ENCODE measurements at regions not wholly inside any gene's neighbourhood (a gene's known extent, or its start where the extent isn't known, plus 50 kb on each side); places are given as distances from the start of the nearest gene placed in this dataset.

DNA sequence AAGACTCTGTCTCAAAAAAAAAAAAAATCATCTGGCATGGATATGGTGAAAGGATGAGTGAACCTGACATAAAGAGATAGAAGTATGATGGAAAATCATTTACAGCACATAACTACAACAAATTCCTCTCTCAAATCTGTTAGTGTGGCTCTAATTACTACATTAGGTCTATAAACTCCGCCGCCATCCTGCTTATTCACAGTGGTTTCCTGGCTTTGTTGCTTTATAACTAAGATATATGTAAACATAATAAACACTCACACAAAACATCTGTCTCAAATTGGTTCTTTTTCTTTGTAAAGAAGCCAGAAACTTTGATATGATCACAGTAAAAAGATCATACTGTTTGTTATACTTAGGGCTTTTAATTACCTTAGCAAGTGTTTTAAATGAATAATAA lies 412.6 kb upstream of the FAM98A start:
- H3K4me3 ChIP-seq (ENCODE audit: low read depth, low read length): no peak overlapping the region
- TF ChIP-seq ZNF626 (tag by site-specific recombination; IDR thresholded peaks at IDR 0.05) (no peak), SP2 (tag by site-specific recombination; IDR thresholded peaks at IDR 0.05) (no peak), REPIN1 (tag by site-specific recombination; IDR thresholded peaks at IDR 0.05; ENCODE audit: low read depth) (no peak), ZNF391 (tag by site-specific recombination; IDR thresholded peaks at IDR 0.05; ENCODE audit: borderline replicate concordance, low read depth) (no peak), ZNF24 (tag by site-specific recombination; IDR thresholded peaks at IDR 0.05) (no peak), GLIS2 (tag by site-specific recombination; IDR thresholded peaks at IDR 0.05) (no peak), ZNF354C (tag by site-specific recombination; IDR thresholded peaks at IDR 0.05; ENCODE audit: borderline replicate concordance, low read depth) (no peak), SP7 (tag by site-specific recombination; IDR thresholded peaks at IDR 0.05) (no peak), MZF1 (tag by site-specific recombination; IDR thresholded peaks at IDR 0.05; ENCODE audit: borderline replicate concordance) (no peak), AEBP2 (tag by site-specific recombination; IDR thresholded peaks at IDR 0.05; ENCODE audit: borderline replicate concordance) (no peak), ZNF76 (tag by site-specific recombination; IDR thresholded peaks at IDR 0.05; ENCODE audit: borderline replicate concordance, low read depth) (no peak), ZNF777 (tag by site-specific recombination; IDR thresholded peaks at IDR 0.05; ENCODE audit: borderline replicate concordance) (no peak), ZNF362 (tag by site-specific recombination; IDR thresholded peaks at IDR 0.05) (no peak), ZNF654 (tag by site-specific recombination; IDR thresholded peaks at IDR 0.05; ENCODE audit: low read depth) (no peak), ZNF335 (tag by site-specific recombination; conservative IDR thresholded peaks at IDR 0.05) (no peak), OSR2 (tag by site-specific recombination; IDR thresholded peaks at IDR 0.05) (no peak)
- TF ChIP-seq, protein P1, sequence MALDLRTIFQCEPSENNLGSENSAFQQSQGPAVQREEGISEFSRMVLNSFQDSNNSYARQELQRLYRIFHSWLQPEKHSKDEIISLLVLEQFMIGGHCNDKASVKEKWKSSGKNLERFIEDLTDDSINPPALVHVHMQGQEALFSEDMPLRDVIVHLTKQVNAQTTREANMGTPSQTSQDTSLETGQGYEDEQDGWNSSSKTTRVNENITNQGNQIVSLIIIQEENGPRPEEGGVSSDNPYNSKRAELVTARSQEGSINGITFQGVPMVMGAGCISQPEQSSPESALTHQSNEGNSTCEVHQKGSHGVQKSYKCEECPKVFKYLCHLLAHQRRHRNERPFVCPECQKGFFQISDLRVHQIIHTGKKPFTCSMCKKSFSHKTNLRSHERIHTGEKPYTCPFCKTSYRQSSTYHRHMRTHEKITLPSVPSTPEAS (tag by site-specific recombination; IDR thresholded peaks at IDR 0.05): no peak
- H3K9me3 ChIP-seq (ENCODE audit: control insufficient read depth, insufficient read depth, low read depth, low read length): no peaks in the 10 kb centered on the region
- no peaks in the 10 kb centered on the region for H3K4me1 ChIP-seq (ENCODE audit: control insufficient read depth, insufficient read depth, low read length)
- no peaks in the 10 kb centered on the region for H3K36me3 ChIP-seq (ENCODE audit: control insufficient read depth in 2 of 2, insufficient read depth in 1 of 2, low read length in 2 of 2)
- POLR2A ChIA-PET: no interaction called here
- CTCF ChIA-PET: interaction anchor here (0.6 to 2.0 kb wide), 3 partner anchors 11 to 1399 kb away, joined by 3 to 28 read pairs (median 9); no protein-coding TSS in a partner anchor
- no peak overlapping the region for H3K27ac ChIP-seq (ENCODE audit: extremely low read depth, low read depth, low read length)

DNA sequence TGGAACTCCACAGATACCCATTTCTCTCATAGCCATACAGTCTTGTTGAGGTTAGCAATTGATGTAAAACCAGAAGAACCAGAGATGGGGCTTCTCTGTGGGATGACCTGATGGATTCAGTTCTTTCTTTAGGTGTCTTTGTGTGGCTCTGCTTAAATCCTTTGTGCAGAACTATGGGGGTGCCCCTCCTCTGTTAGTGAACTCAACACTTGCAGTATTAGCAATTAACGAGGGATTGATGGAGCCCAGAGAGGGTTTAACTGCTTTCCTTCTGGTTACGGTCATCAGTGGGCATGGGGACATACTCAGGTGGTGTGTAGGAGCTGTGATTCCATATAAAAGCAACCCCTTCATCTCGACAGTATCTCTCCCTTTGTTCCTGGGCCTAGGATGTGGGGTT lies 406.8 kb upstream of the FAM98A start:
- H3K36me3 ChIP-seq (ENCODE audit: control insufficient read depth in 2 of 2, insufficient read depth in 1 of 2, low read length in 2 of 2): no peaks in the 10 kb centered on the region
- no peak overlapping the region for H3K27ac ChIP-seq (ENCODE audit: extremely low read depth, low read depth, low read length)
- POLR2A ChIA-PET: no interaction called here
- CTCF ChIA-PET: no interaction called here
- H3K4me3 ChIP-seq (ENCODE audit: low read depth, low read length): no peak overlapping the region
- TF ChIP-seq ZNF394 (tag by site-specific recombination; IDR thresholded peaks at IDR 0.05; ENCODE audit: borderline replicate concordance) (no peak), ZNF175 (tag by site-specific recombination; IDR thresholded peaks at IDR 0.05) (no peak)
- no peaks in the 10 kb centered on the region for H3K4me1 ChIP-seq (ENCODE audit: control insufficient read depth, insufficient read depth, low read length)
- H3K9me3 ChIP-seq (ENCODE audit: control insufficient read depth, insufficient read depth, low read depth, low read length): no peaks in the 10 kb centered on the region

- Histone ChIP-seq H3K27ac (ENCODE audit: extremely low read depth, low read depth, low read length) (no peak overlapping the region), H3K36me3 (ENCODE audit: control insufficient read depth in 2 of 2, insufficient read depth in 1 of 2, low read length in 2 of 2) (no peaks in the 10 kb centered on the region), H3K4me1 (ENCODE audit: control insufficient read depth, insufficient read depth, low read length) (no peaks in the 10 kb centered on the region), H3K9me3 (ENCODE audit: control insufficient read depth, insufficient read depth, low read depth, low read length) (no peaks in the 10 kb centered on the region), H3K4me3 (ENCODE audit: low read depth, low read length) (no peak overlapping the region)
- POLR2A ChIA-PET: no interaction called here
- CTCF ChIA-PET: interaction anchor here (0.5 kb wide), 1 partner anchor 207 kb away, joined by 4 read pairs; no protein-coding TSS in a partner anchor
- TF ChIP-seq, protein P1 (tag by site-specific recombination; IDR thresholded peaks at IDR 0.05): no peak
- TF ChIP-seq ZNF423 (tag by site-specific recombination; IDR thresholded peaks at IDR 0.05): no peak
- no peak for TF ChIP-seq ZNF600 (tag by site-specific recombination; IDR thresholded peaks at IDR 0.05)
- TF ChIP-seq ZBTB8A (tag by site-specific recombination; IDR thresholded peaks at IDR 0.05): no peak
- TF ChIP-seq ZSCAN23 (tag by site-specific recombination; IDR thresholded peaks at IDR 0.05): no peak
- TF ChIP-seq, protein P2, sequence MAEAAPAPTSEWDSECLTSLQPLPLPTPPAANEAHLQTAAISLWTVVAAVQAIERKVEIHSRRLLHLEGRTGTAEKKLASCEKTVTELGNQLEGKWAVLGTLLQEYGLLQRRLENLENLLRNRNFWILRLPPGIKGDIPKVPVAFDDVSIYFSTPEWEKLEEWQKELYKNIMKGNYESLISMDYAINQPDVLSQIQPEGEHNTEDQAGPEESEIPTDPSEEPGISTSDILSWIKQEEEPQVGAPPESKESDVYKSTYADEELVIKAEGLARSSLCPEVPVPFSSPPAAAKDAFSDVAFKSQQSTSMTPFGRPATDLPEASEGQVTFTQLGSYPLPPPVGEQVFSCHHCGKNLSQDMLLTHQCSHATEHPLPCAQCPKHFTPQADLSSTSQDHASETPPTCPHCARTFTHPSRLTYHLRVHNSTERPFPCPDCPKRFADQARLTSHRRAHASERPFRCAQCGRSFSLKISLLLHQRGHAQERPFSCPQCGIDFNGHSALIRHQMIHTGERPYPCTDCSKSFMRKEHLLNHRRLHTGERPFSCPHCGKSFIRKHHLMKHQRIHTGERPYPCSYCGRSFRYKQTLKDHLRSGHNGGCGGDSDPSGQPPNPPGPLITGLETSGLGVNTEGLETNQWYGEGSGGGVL (tag by site-specific recombination; IDR thresholded peaks at IDR 0.05): no peak
- TF ChIP-seq TRIM28 (IDR thresholded peaks at IDR 0.05; ENCODE audit: borderline replicate concordance, low read length): no peak
- no peak for TF ChIP-seq GLI4 (tag by site-specific recombination; IDR thresholded peaks at IDR 0.05)
- no peak for TF ChIP-seq ZNF768 (tag by site-specific recombination; IDR thresholded peaks at IDR 0.05)
- no peak for TF ChIP-seq ZNF354C (tag by site-specific recombination; IDR thresholded peaks at IDR 0.05; ENCODE audit: borderline replicate concordance, low read depth)
Observed at GRCh38 chr2:34004936-34005335, 405.8 kb upstream of the FAM98A start.

All from HEK293 (cell line).